ENCODE measurements at regions not wholly inside any gene's neighbourhood (a gene's known extent, or its start where the extent isn't known, plus 50 kb on each side); places are given as distances from the start of the nearest gene placed in this dataset.
A peak's percentile ranks its signal among the peaks of the same experiment; 100 is the strongest.

GRCh38 chr6:134675110-134676054, 274.5 kb downstream of the ALDH8A1 start:
- Histone ChIP-seq H3K4me1 (replicated peaks in 1 of 2; ENCODE audit: control insufficient read depth in 2 of 2, insufficient read depth in 2 of 2, low read length in 2 of 2) (peaks cover 0 to 5% of the 10 kb centered on the region in 2 experiments; a peak in 1 of 5 replicates), H3K9me3 (replicated peaks; ENCODE audit: control insufficient read depth, insufficient read depth, low read depth, low read length) (no peaks in the 10 kb centered on the region), H3K9ac (ENCODE audit: insufficient read depth in 1 of 2, low read depth in 2 of 2, low read length in 2 of 2) (no peak overlapping the region), H3K36me3 (ENCODE audit: control insufficient read depth, insufficient read depth, low read length) (no peaks in the 10 kb centered on the region), H3K9me1 (ENCODE audit: control insufficient read depth, insufficient read depth, low read length) (no peaks in the 10 kb centered on the region), H4K20me1 (replicated peaks; ENCODE audit: control insufficient read depth, insufficient read depth, low read length) (no peaks in the 10 kb centered on the region), H3K4me2 (ENCODE audit: insufficient read depth, low read length) (no peak overlapping the region), H3K4me3 (no peak overlapping the region), H3K27ac (ENCODE audit: extremely low read depth, low read depth, low read length) (no peak overlapping the region), H3K79me2 (ENCODE audit: control insufficient read depth, insufficient read depth, low read length) (no peaks in the 10 kb centered on the region), H3K27me3 (ENCODE audit: control insufficient read depth in 2 of 2, insufficient read depth in 2 of 2, low read length in 2 of 2) (peaks cover 5 to 7% of the 10 kb centered on the region in 2 experiments; a peak in 4 of 5 replicates), H2AFZ (ENCODE audit: low read depth, low read length) (no peak overlapping the region)
- intact Hi-C loops (cut with micrococcal nuclease) (no loop called here), in situ Hi-C loops (cut with MboI) (no loop called here)
- FAIRE-seq = no peak
- no peak for DNase-seq (ENCODE audit: extremely low read depth in 1 of 4, low spot score in 3 of 4)
- ChIA-PET CTCF (ENCODE audit: low intra/inter-chr PET ratio) (no interaction called here), POLR2A (interaction anchor here (1.3 kb wide), 1 partner anchor 35 kb away, joined by 3 read pairs; no protein-coding TSS in a partner anchor)
- no peak for ATAC-seq
- BruUV-seq (replicated peaks) = no TSS peak
- WGBS (ENCODE audit: insufficient coverage, low coverage, missing lambda C conversion rate) = 2% methylated on average over 11 of the region's 11 CpGs
- TF ChIP-seq NCOR1 (IDR thresholded peaks at IDR 0.05) = no peak
- peak; percentile 64 for TF ChIP-seq MAFG (tag; conservative IDR thresholded peaks at IDR 0.05)
- TF ChIP-seq MAFK (IDR thresholded peaks at IDR 0.05; ENCODE audit: low read length) = peak; percentile 45
- TF ChIP-seq ZNF316 (IDR thresholded peaks at IDR 0.05) = peak; percentile 72
- peak in 1 of 2 experiments; percentile 74; a peak in 2 of 4 replicates for TF ChIP-seq FOXA3 (CRISPR knock-in tag; conservative IDR thresholded peaks at IDR 0.05 in 1 of 2, IDR thresholded peaks at IDR 0.05 in 1 of 2)
- TF ChIP-seq E2F1 (CRISPR knock-in tag; IDR thresholded peaks at IDR 0.05) = no peak
- TF ChIP-seq NR2F6 (CRISPR knock-in tag; IDR thresholded peaks at IDR 0.05) = no peak
- peak; percentile 42; the same call in 1 of the 2 replicates for TF ChIP-seq MAFF (IDR thresholded peaks at IDR 0.05; ENCODE audit: low read length)
